ENCODE measurements at regions not wholly inside any gene's neighbourhood (a gene's known extent, or its start where the extent isn't known, plus 50 kb on each side); places are given as distances from the start of the nearest gene placed in this dataset.
"Not testable (repeated sequence)": the region's sequence is repeated elsewhere in the genome, so short reads cannot be mapped to it uniquely, and the experiment has no call there.

DNA sequence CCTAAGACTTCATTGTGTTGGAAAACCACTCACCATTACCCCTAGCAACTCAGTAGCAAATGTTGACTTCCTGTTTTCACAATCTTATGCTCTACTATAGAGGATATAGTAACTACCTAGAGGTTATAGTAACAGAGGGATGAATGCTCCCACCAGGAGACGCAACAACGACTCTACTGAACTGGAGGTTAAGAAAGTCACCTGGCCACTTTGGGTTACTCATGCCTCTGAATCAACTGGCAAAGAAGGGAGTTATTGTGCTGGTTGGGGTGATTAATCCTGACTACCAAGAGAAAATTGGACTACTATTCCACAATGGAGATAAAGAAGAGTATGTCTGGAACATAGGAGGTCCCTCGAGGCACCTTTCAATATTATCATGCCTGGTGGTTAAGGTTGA lies 302.9 kb upstream of the ANKRD20A1 start:
- TF ChIP-seq, protein P1, sequence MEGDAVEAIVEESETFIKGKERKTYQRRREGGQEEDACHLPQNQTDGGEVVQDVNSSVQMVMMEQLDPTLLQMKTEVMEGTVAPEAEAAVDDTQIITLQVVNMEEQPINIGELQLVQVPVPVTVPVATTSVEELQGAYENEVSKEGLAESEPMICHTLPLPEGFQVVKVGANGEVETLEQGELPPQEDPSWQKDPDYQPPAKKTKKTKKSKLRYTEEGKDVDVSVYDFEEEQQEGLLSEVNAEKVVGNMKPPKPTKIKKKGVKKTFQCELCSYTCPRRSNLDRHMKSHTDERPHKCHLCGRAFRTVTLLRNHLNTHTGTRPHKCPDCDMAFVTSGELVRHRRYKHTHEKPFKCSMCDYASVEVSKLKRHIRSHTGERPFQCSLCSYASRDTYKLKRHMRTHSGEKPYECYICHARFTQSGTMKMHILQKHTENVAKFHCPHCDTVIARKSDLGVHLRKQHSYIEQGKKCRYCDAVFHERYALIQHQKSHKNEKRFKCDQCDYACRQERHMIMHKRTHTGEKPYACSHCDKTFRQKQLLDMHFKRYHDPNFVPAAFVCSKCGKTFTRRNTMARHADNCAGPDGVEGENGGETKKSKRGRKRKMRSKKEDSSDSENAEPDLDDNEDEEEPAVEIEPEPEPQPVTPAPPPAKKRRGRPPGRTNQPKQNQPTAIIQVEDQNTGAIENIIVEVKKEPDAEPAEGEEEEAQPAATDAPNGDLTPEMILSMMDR (IDR thresholded peaks at IDR 0.05) = not testable (repeated sequence)
- not testable (repeated sequence) for TF ChIP-seq POLR2A (IDR thresholded peaks at IDR 0.05)

All from prostate gland (tissue), 2 donors.